C4-2B (cell line): ENCODE measurements at regions not wholly inside any gene's neighbourhood (a gene's known extent, or its start where the extent isn't known, plus 50 kb on each side); places are given as distances from the start of the nearest gene placed in this dataset.

Source experiments
- CTCF ChIP-seq: fragments of 450-650 bp; conservative IDR thresholded peaks from 2 replicates; pipeline ENCODE4 v1.5.1; 2017; ENCODE audit warnings: mild to moderate bottlenecking
- ZFX ChIP-seq: fragments of 450-650 bp; IDR thresholded peaks from 2 replicates; pipeline ENCODE4 v1.6.1; 2017

GRCh38 chr12:118525216-118525615 is 148.9 kb downstream of the SUDS3 start:
- TF ChIP-seq CTCF (no peak), ZFX (no peak)
